Vagina (tissue), 2 donors: ENCODE measurements at regions not wholly inside any gene's neighbourhood (a gene's known extent, or its start where the extent isn't known, plus 50 kb on each side); places are given as distances from the start of the nearest gene placed in this dataset.

ENCODE experiments used
- DNase-seq, 2 donors: peaks; one replicate each; pipeline ENCODE4 v3.0.0-alpha.2; 2017; ENCODE audit errors: extremely low spot score in 2 of 2
- H3K27ac ChIP-seq: fragments of 200-600 bp; sonication (generic); one replicate; pipeline ENCODE4 v1.5.1; 2019
- H3K27me3 ChIP-seq: fragments of 200-600 bp; sonication (generic); one replicate; pipeline ENCODE4 v1.5.1; 2019
- H3K36me3 ChIP-seq, 2 donors: fragments of 200-600 bp; sonication (generic); one replicate each; pipeline ENCODE4 v1.5.1; 2017 to 2019
- H3K4me1 ChIP-seq: fragments of 200-600 bp; sonication (generic); one replicate; pipeline ENCODE4 v1.5.1; 2019
- H3K4me3 ChIP-seq, 2 donors: fragments of 200-600 bp; sonication (generic); 1 replicate in 1 of 2; 2 replicates in 1 of 2; pipeline ENCODE4 v1.5.1; 2016 to 2019
- H3K9me3 ChIP-seq: fragments of 200-600 bp; sonication (generic); one replicate; pipeline ENCODE4 v1.5.1; 2019
- POLR2A ChIP-seq, 2 donors: fragments of 450-650 bp; IDR thresholded peaks; one replicate each; pipeline ENCODE4 v1.6.1; 2017; ENCODE audit warnings: antibody characterized with exemption in 2 of 2, mild to moderate bottlenecking in 2 of 2, moderate library complexity in 2 of 2
- POLR2AphosphoS5 ChIP-seq, 2 donors: sonication (generic); formaldehyde crosslinking; IDR thresholded peaks; one replicate each; pipeline ENCODE4 v1.9.0; 2017; ENCODE audit warnings: antibody characterized with exemption in 2 of 2, mild to moderate bottlenecking in 2 of 2, low read depth in 1 of 2; ENCODE audit not compliant: insufficient read depth in 1 of 2
- intact Hi-C: fragments of 100-400 bp; cut with DNase I; formaldehyde crosslinking; loops from one replicate; pipeline ENCODE4 v1.15.1; 2023
- TF ChIP-seq, protein P1 (sequence below), 3 experiments: fragments of 450-650 bp in 2 of 3; fragments of 200-600 bp in 1 of 3; sonication (generic) in 1 of 3; IDR thresholded peaks; one replicate each; pipeline ENCODE4 v1.5.1; 2017 to 2019; ENCODE audit warnings: antibody characterized with exemption in 3 of 3, mild to moderate bottlenecking in 2 of 3, moderate library complexity in 2 of 3

DNA sequence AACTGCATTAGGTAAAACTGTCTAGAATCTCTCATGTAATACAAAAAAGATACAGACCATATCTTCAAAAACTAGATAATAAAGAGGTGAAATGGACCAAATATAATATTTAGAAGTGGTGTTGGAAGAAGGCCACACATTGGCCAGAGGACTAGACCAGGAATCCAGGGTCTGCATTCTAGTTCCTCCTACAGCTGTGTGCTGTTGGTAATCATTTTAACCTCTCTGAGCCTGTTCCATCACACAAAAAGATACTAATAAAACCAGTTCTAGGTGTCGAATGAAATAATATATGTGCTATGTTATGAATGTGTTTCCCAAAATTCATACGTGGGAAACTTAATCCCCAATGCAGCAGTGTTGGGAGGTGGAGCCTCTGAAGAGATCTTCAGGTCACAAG is 111.6 kb upstream of the RREB1 start:
- H3K27ac ChIP-seq: no peak overlapping the region
- H3K4me3 ChIP-seq: no peak overlapping the region
- no peaks in the 10 kb centered on the region for H3K9me3 ChIP-seq
- TF ChIP-seq POLR2A (IDR thresholded peaks at IDR 0.05) (no peak), POLR2AphosphoS5 (IDR thresholded peaks at IDR 0.05; ENCODE audit: insufficient read depth in 1 of 2, low read depth in 1 of 2) (no peak)
- TF ChIP-seq, protein P1, sequence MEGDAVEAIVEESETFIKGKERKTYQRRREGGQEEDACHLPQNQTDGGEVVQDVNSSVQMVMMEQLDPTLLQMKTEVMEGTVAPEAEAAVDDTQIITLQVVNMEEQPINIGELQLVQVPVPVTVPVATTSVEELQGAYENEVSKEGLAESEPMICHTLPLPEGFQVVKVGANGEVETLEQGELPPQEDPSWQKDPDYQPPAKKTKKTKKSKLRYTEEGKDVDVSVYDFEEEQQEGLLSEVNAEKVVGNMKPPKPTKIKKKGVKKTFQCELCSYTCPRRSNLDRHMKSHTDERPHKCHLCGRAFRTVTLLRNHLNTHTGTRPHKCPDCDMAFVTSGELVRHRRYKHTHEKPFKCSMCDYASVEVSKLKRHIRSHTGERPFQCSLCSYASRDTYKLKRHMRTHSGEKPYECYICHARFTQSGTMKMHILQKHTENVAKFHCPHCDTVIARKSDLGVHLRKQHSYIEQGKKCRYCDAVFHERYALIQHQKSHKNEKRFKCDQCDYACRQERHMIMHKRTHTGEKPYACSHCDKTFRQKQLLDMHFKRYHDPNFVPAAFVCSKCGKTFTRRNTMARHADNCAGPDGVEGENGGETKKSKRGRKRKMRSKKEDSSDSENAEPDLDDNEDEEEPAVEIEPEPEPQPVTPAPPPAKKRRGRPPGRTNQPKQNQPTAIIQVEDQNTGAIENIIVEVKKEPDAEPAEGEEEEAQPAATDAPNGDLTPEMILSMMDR (IDR thresholded peaks at IDR 0.05): no peak
- intact Hi-C loops: no loop called here
- DNase-seq: no peak
- no peaks in the 10 kb centered on the region for H3K4me1 ChIP-seq
- no peaks in the 10 kb centered on the region for H3K36me3 ChIP-seq
- no peaks in the 10 kb centered on the region for H3K27me3 ChIP-seq

DNA sequence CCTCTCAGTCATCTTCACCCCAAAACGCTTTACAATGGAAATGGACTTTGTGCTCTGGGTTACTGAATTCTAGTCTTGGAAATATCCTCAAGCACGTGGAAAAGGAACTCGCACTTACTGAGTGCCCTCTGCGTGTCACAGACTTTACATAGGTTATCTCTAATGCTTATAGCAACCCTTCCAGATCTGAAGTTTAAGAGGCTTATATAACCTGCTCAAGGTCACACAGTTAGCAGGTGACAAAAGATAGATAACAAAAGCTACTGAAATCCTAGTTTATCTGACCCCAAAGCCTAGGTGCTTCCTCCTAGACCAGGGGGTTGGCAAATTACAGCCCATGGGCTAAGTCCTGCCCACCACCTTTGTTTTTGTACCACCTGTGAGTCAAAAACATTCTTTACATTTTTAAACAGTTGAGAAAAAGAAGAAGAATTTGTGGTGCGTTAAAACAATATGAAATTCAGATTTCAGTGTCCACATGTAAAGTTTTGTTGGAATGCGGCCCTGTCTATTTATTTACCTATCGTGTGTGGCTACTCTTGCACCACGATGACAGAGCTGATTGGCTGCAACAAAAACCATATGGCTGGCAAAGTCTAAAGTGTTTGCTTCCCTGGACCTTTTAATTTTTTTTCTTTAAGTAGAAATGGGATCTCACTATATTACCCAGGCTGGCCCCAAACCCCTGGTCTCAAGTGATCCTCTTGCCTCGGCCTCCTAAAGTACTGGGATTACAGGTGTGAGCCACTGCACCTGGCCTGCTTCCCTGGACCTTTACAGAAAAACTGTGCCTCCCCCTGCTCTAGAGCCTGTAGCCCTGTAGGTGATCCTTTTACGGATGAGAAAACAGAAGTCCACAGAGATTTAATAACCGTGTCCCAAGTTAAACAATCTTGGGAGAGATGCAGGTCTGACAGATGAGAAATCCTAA is 110.2 kb upstream of the RREB1 start:
- DNase-seq: no peak
- H3K4me3 ChIP-seq: no peak overlapping the region
- H3K36me3 ChIP-seq: no peaks in the 10 kb centered on the region
- TF ChIP-seq POLR2A (IDR thresholded peaks at IDR 0.05) (no peak), POLR2AphosphoS5 (IDR thresholded peaks at IDR 0.05; ENCODE audit: insufficient read depth in 1 of 2, low read depth in 1 of 2) (no peak)
- TF ChIP-seq, protein P1 (IDR thresholded peaks at IDR 0.05): no peak
- no peaks in the 10 kb centered on the region for H3K4me1 ChIP-seq
- H3K27ac ChIP-seq: no peak overlapping the region
- no peaks in the 10 kb centered on the region for H3K27me3 ChIP-seq
- H3K9me3 ChIP-seq: no peaks in the 10 kb centered on the region
- intact Hi-C loops: no loop called here

GRCh38 chr6:6998194-6998569 is 109.6 kb upstream of the RREB1 start:
- Histone ChIP-seq H3K4me1 (no peaks in the 10 kb centered on the region), H3K36me3 (no peaks in the 10 kb centered on the region), H3K4me3 (no peak overlapping the region), H3K27ac (no peak overlapping the region), H3K9me3 (no peaks in the 10 kb centered on the region), H3K27me3 (no peaks in the 10 kb centered on the region)
- no peak for DNase-seq
- TF ChIP-seq, protein P1 (IDR thresholded peaks at IDR 0.05): no peak
- TF ChIP-seq POLR2AphosphoS5 (IDR thresholded peaks at IDR 0.05; ENCODE audit: insufficient read depth in 1 of 2, low read depth in 1 of 2): no peak
- TF ChIP-seq POLR2A (IDR thresholded peaks at IDR 0.05): no peak
- intact Hi-C loops: no loop called here

DNA sequence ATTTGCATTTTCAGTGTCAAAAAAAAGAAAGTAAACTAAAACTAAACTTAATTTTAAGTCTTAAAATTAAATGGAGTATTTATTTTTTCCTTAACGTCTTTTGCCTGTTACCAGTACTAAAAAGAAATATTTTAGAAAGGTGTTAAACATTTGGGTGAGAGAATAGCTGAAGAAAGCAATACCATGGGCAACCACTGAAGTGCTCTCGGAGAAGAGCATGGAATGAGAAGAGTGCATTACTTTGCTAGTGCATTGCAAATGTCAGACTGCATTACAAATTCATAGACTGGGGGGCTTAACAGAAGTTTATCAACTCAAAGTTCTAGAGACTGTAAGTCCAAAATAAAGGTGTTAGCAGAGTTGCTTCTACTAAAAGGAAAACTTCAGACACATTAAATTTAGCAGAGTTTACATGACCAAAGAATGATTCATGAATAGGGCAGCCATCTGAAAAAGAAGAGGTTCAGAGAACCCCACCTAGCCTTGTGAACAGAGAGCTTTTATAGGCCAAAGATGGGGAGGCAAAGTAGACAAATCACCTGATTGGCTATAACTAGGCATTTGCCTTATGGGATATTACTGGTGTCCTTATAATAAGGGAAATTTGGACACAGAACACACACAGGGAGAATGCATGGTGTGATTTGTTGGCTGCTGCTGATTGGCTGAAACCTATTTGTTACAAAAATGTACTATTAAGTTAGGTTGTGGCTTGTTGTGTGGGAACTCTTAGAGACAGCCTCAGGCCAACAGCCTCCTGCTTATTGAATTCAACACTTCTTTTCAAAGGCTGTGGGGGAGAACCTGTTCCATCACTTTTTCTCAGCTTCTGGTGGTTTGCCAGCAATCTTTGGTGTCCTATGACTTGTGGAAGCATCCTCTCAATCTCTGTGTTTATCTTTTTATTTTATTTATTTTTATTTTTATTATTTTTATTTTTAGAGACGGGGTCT is 106.7 kb upstream of the RREB1 start:
- H3K9me3 ChIP-seq: no peaks in the 10 kb centered on the region
- intact Hi-C loops: no loop called here
- no peak for DNase-seq
- H3K27me3 ChIP-seq: no peaks in the 10 kb centered on the region
- no peak overlapping the region for H3K27ac ChIP-seq
- no peaks in the 10 kb centered on the region for H3K4me1 ChIP-seq
- H3K4me3 ChIP-seq: no peak overlapping the region
- no peak for TF ChIP-seq POLR2AphosphoS5 (IDR thresholded peaks at IDR 0.05; ENCODE audit: insufficient read depth in 1 of 2, low read depth in 1 of 2)
- no peaks in the 10 kb centered on the region for H3K36me3 ChIP-seq

GRCh38 chr6:7003041-7003440 is 104.7 kb upstream of the RREB1 start:
- Histone ChIP-seq H3K36me3 (no peaks in the 10 kb centered on the region), H3K27me3 (no peaks in the 10 kb centered on the region), H3K4me1 (no peaks in the 10 kb centered on the region), H3K27ac (no peak overlapping the region), H3K9me3 (no peaks in the 10 kb centered on the region), H3K4me3 (no peak overlapping the region)
- TF ChIP-seq, protein P1 (IDR thresholded peaks at IDR 0.05): no peak
- TF ChIP-seq POLR2AphosphoS5 (IDR thresholded peaks at IDR 0.05; ENCODE audit: insufficient read depth in 1 of 2, low read depth in 1 of 2) (no peak), POLR2A (IDR thresholded peaks at IDR 0.05) (no peak)
- no peak for DNase-seq
- intact Hi-C loops: no loop called here
